Activated naive CD4-positive, alpha-beta T cell treated with anti-CD3 and anti-CD28 coated beads for 36 hours (primary cell): ENCODE measurements at regions not wholly inside any gene's neighbourhood (a gene's known extent, or its start where the extent isn't known, plus 50 kb on each side); places are given as distances from the start of the nearest gene placed in this dataset.
"Not testable (repeated sequence)": the region's sequence is repeated elsewhere in the genome, so short reads cannot be mapped to it uniquely, and the experiment has no call there.

Experiments used
- CTCF ChIA-PET: fragments of 350-600 bp; sonication (Branson Sonifier 250); formaldehyde crosslinking; loops from one replicate; lab custom pipeline; 2021; ENCODE audit warnings: antibody characterized with exemption; lab: Charles Lee
- DNase-seq: peaks from one replicate; pipeline ENCODE4 v3.0.0-alpha.2; 2020
- H3K27ac Mint-ChIP-seq: one replicate; pipeline ENCODE4 v1.8.0; 2021; ENCODE audit warnings: mild to moderate bottlenecking, mixed read lengths
- H3K27me3 Mint-ChIP-seq: one replicate; pipeline ENCODE4 v1.8.0; 2021; ENCODE audit warnings: low read depth, mixed read lengths
- H3K36me3 Mint-ChIP-seq: one replicate; pipeline ENCODE4 v1.8.0; 2021; ENCODE audit warnings: low read depth, mixed read lengths
- H3K4me1 Mint-ChIP-seq: one replicate; pipeline ENCODE4 v1.8.0; 2021; ENCODE audit warnings: low read depth, mixed read lengths
- H3K4me3 Mint-ChIP-seq: one replicate; pipeline ENCODE4 v1.8.0; 2021; ENCODE audit warnings: mild to moderate bottlenecking, moderate library complexity, mixed read lengths
- H3K9me3 Mint-ChIP-seq: one replicate; pipeline ENCODE4 v1.8.0; 2021; ENCODE audit warnings: mixed read lengths
- intact Hi-C: fragments of 100-400 bp; cut with micrococcal nuclease; formaldehyde crosslinking; loops from one replicate; pipeline ENCODE4 v1.15.1; 2023

DNA sequence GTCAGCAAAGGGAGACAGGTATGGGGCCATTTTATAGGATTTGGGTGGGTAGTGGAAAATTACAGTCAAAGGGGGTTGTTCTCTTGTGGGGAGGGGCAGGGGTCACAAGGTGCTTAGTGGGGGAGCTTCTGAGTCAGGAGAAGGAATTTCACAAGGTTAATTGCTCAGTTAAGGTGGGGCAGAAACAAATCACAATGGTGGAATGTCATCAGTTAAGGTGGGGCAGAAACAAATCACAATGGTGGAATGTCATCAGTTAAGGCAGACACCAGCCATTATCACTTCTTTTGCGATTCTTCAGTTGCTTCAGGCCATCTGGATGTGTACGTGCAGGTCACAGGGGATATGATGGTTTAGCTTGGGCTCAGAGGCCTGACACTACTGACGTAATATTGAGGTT, 1077.6 kb downstream of the DNAJB9 start:
- H3K4me1 Mint-ChIP-seq, CTCF ChIA-PET, intact Hi-C loops, H3K9me3 Mint-ChIP-seq, H3K4me3 Mint-ChIP-seq, H3K27ac Mint-ChIP-seq, DNase-seq, H3K27me3 Mint-ChIP-seq, H3K36me3 Mint-ChIP-seq: not testable (repeated sequence)

DNA sequence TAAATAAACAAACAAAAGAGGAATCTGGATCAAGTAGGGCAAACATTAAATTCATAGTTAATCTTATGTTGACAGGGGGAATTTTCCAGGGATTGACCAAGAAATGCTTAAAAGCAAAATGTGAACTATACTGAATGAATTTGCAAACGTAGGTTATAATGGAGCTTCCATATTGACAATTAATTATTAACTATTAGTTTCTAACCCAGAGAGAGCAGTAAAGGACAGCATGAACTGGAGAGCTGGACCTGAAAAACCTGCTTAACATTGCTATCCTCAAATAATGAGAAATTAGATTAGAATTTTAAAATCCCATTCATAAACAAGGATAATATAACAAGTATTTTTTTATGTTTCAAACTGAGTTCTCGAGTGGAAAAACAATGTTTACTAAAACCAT, 1089.6 kb downstream of the DNAJB9 start:
- CTCF ChIA-PET = no interaction called here
- H3K36me3 Mint-ChIP-seq = no peaks in the 10 kb centered on the region
- no peak overlapping the region for H3K4me3 Mint-ChIP-seq

DNA sequence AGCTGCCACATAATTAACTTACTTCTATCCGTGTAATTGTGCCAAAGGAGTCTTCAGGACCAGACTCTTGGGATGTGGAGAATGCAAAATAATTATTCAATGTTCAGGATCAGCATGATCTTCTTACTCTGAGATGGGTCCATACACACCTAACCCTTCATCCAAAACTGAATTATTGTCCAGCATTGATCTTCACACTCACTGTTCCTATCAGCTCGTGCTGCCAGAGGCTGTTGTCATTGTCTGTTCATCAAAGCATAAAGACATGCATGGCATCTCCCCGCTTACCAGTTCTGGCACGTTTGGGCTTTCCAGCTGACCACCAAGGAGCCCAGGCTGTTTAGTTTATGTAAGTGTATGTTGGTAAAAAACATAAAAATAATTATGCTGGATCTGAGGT, 1090.7 kb downstream of the DNAJB9 start:
- H3K4me3 Mint-ChIP-seq = no peak overlapping the region
- CTCF ChIA-PET = no interaction called here
- DNase-seq = no peak
- H3K36me3 Mint-ChIP-seq = no peaks in the 10 kb centered on the region
- intact Hi-C loops = no loop called here
- no peaks in the 10 kb centered on the region for H3K27me3 Mint-ChIP-seq
- H3K4me1 Mint-ChIP-seq = no peaks in the 10 kb centered on the region
- H3K9me3 Mint-ChIP-seq = no peaks in the 10 kb centered on the region
- no peak overlapping the region for H3K27ac Mint-ChIP-seq

More for the DNA sequence above, 1089.6 kb downstream of the DNAJB9 start:
- Mint-ChIP-seq H3K9me3 (no peaks in the 10 kb centered on the region), H3K4me1 (no peaks in the 10 kb centered on the region), H3K27ac (no peak overlapping the region), H3K27me3 (no peaks in the 10 kb centered on the region)
- intact Hi-C loops = no loop called here
- no peak for DNase-seq

GRCh38 chr7:109663806-109664205, 1094.1 kb downstream of the DNAJB9 start:
- no peak overlapping the region for H3K4me3 Mint-ChIP-seq
- no peaks in the 10 kb centered on the region for H3K27me3 Mint-ChIP-seq
- no peaks in the 10 kb centered on the region for H3K36me3 Mint-ChIP-seq
- intact Hi-C loops = no loop called here
- H3K9me3 Mint-ChIP-seq = no peaks in the 10 kb centered on the region
- DNase-seq = no peak
- CTCF ChIA-PET = no interaction called here
- no peak overlapping the region for H3K27ac Mint-ChIP-seq
- H3K4me1 Mint-ChIP-seq = no peaks in the 10 kb centered on the region

DNA sequence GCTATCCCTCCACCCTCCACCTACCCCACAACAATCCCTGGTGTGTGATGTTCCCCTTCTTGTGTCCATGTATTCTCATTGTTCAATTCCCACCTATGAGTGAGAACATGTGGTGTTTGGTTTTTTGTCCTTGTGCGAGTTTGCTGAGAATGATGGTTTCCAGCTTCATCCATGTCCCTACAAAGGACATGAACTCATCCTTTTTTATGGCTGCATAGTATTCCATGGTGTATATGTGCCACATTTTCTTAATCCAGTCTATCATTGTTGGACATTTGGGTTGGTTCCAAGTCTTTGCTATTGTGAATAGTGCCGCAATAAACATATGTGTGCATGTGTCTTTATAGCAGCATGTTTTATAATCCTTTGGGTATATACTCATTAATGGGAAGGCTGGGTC, 1117.6 kb downstream of the DNAJB9 start:
- H3K36me3 Mint-ChIP-seq, intact Hi-C loops, H3K9me3 Mint-ChIP-seq, H3K27ac Mint-ChIP-seq, H3K27me3 Mint-ChIP-seq, H3K4me3 Mint-ChIP-seq, DNase-seq, H3K4me1 Mint-ChIP-seq, CTCF ChIA-PET: not testable (repeated sequence)

GRCh38 chr7:109692613-109693012, 1122.9 kb downstream of the DNAJB9 start:
- H3K9me3 Mint-ChIP-seq, H3K36me3 Mint-ChIP-seq, H3K4me1 Mint-ChIP-seq, H3K27ac Mint-ChIP-seq, H3K27me3 Mint-ChIP-seq, intact Hi-C loops, H3K4me3 Mint-ChIP-seq, CTCF ChIA-PET, DNase-seq: not testable (repeated sequence)

DNA sequence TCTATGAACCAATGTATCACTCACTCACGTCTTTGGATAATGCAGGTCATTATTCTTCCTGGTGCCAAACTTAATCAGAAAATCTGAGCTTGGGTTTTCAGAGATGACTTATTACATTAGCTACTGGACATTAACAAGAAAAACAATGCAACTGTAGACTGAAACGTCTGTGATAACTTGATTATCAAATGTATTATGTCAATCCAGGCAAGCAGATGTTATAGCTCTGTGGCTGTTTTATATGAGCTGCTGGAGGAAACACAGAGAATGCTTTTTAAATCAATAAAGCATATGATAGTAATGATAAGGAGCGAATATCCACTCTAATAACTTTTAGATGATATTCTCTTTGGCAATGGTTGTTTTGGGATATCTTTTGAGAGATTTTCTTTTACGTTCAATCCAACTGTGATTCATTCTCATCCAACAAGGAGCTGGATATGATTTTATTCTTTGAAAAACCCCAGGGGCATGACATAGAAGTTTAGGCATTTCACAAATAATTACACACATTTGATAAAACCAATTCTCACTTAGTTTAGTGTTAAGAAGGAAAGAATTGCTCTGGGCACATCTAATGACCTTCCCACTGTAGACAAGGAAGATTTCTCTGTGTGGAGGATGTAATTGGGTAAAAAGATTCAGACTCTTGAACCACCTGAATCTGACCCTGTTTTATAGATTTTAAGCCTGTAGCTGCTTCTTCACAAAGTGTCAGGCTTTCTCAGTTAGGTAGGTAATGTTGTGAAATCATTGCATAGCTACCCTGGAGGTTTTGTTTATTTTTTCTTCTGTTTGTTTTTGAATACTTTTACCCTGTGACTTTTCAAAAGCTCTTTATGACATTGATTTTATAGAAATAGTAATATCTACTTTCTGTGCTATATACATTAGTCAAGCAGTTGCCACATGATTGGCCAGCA, 1124.7 kb downstream of the DNAJB9 start:
- DNase-seq = no peak
- no peak overlapping the region for H3K27ac Mint-ChIP-seq
- H3K4me3 Mint-ChIP-seq = no peak overlapping the region
- CTCF ChIA-PET = no interaction called here
- intact Hi-C loops = no loop called here
- H3K27me3 Mint-ChIP-seq = no peaks in the 10 kb centered on the region
- peaks cover 6% of the 10 kb centered on the region for H3K9me3 Mint-ChIP-seq
- H3K4me1 Mint-ChIP-seq = no peaks in the 10 kb centered on the region
- H3K36me3 Mint-ChIP-seq = no peaks in the 10 kb centered on the region

DNA sequence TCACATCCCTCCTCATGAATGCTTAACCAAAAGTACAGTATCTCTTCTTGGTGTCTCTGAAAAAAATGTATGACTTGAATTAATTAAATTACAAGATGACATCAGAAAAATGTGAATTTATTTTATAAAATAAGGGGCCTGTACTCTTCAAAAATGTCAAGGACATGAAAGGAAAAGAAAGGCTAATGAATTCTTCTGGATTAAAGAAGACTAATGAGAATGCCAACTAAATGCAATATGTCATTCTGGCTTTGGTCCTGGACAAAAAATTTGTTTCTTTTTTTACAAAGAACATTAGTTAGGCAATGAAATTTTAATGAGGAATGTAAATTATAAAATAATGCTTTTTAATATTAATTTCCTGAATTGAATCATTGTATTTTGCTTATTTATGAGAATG, 1125.7 kb downstream of the DNAJB9 start:
- Mint-ChIP-seq H3K36me3 (no peaks in the 10 kb centered on the region), H3K4me3 (no peak overlapping the region), H3K27me3 (no peaks in the 10 kb centered on the region), H3K9me3 (peaks cover 4% of the 10 kb centered on the region), H3K27ac (no peak overlapping the region), H3K4me1 (no peaks in the 10 kb centered on the region)
- CTCF ChIA-PET = no interaction called here
- no peak for DNase-seq
- intact Hi-C loops = no loop called here

GRCh38 chr7:109696723-109697122, 1127.0 kb downstream of the DNAJB9 start:
- DNase-seq = no peak
- Mint-ChIP-seq H3K27me3 (no peaks in the 10 kb centered on the region), H3K36me3 (no peaks in the 10 kb centered on the region), H3K4me1 (no peaks in the 10 kb centered on the region), H3K9me3 (peaks cover 4% of the 10 kb centered on the region), H3K4me3 (no peak overlapping the region), H3K27ac (no peak overlapping the region)
- CTCF ChIA-PET = no interaction called here
- intact Hi-C loops = no loop called here

DNA sequence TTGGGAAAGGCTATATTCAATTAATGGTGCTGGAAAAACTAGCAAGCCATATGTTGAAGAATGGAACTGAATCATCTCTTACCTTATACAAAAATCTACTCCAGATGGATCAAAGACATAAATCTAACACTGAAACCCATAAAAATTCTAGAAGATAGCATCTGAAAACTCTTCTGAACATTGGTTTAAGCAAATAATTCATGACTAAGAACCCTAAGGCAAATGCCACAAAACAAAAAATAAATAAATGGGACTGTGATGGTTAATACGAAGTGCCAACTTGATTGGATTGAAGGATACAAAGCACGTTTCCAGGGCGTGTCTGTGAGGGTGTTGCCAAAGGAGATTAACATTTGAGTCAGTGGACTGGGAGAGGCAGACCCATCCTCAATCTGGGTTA, 1130.0 kb downstream of the DNAJB9 start:
- intact Hi-C loops = no loop called here
- Mint-ChIP-seq H3K9me3 (peaks cover 4% of the 10 kb centered on the region), H3K27ac (no peak overlapping the region), H3K4me3 (no peak overlapping the region), H3K36me3 (no peaks in the 10 kb centered on the region), H3K4me1 (no peaks in the 10 kb centered on the region), H3K27me3 (no peaks in the 10 kb centered on the region)
- CTCF ChIA-PET = no interaction called here
- DNase-seq = no peak

DNA sequence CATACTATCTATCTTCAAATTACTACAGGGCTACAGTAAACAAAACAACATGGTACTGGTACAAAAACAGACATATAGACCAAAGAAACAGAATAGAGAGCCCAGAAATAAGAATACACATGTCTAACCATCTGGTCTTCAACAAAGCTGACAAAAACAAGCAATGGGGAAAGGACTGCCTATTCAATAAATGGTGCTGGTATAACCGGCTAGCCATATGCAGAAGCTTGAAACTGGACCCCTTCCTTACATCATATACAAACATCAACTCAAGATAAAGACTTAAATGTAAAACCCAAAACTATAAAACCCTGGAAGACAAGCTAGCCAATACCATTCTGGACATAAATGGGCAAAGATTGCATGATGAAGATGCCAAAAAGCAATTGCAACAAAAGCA, 1143.7 kb downstream of the DNAJB9 start:
- Mint-ChIP-seq H3K4me1 (no peaks in the 10 kb centered on the region), H3K9me3 (no peaks in the 10 kb centered on the region)
- intact Hi-C loops = no loop called here

DNA sequence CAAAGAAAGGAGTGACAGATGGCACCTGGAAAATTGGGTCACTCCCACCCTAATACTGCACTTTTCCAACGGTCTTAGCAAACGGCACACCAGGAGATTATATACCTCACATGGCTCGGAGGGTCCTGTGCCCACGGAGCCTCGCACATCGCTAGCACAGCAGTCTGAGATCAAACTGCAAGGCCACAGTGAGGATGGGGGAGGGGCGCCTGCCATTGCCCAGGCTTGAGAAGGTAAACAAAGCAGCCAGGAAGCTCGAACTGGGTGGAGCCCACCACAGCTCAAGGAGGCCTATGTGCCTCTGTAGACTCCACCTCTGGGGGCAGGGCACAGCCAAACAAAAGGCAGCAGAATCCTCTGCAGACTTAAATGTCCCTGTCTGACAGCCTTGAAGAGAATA, 1149.7 kb downstream of the DNAJB9 start:
- H3K36me3 Mint-ChIP-seq, intact Hi-C loops, H3K4me1 Mint-ChIP-seq, H3K27me3 Mint-ChIP-seq, H3K4me3 Mint-ChIP-seq, DNase-seq, CTCF ChIA-PET, H3K27ac Mint-ChIP-seq, H3K9me3 Mint-ChIP-seq: not testable (repeated sequence)

More for the DNA sequence above, 1143.7 kb downstream of the DNAJB9 start:
- Mint-ChIP-seq H3K4me3 (no peak overlapping the region), H3K27ac (peak overlapping the region; percentile 39), H3K36me3 (no peaks in the 10 kb centered on the region), H3K27me3 (no peaks in the 10 kb centered on the region)
- CTCF ChIA-PET = no interaction called here
- DNase-seq = no peak

DNA sequence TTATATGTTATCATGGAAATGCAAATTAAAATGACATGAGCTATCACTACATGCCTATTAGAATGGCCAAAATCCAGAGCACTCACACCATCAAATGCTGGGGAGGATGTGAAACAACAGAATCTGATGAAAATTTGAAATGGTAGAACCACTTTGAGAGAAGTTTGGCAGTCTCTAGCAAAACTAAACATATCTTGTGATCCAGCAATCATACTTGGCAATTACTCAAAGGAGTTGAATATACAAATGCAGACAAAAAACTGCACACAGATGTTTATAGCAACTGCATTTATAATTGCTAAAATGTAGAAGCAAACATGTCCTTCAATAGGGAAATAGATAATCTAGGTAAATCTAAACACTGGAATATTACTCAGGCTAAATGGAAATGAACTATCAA, 1164.9 kb downstream of the DNAJB9 start:
- Mint-ChIP-seq H3K9me3 (peaks cover 8% of the 10 kb centered on the region), H3K4me3 (no peak overlapping the region), H3K27me3 (no peaks in the 10 kb centered on the region), H3K4me1 (no peaks in the 10 kb centered on the region), H3K36me3 (no peaks in the 10 kb centered on the region), H3K27ac (no peak overlapping the region)
- CTCF ChIA-PET = no interaction called here
- no peak for DNase-seq
- intact Hi-C loops = no loop called here
